HAP-1 (cell line): ENCODE measurements at regions not wholly inside any gene's neighbourhood (a gene's known extent, or its start where the extent isn't known, plus 50 kb on each side); places are given as distances from the start of the nearest gene placed in this dataset.
"Not testable (repeated sequence)": the region's sequence is repeated elsewhere in the genome, so short reads cannot be mapped to it uniquely, and the experiment has no call there.

Experiments used
- DNase-seq, 2 experiments: peaks; one replicate each; pipeline ENCODE4 v3.0.0-alpha.2; 2016 to 2020; ENCODE audit warnings: low spot score in 2 of 2
- H3K27me3 ChIP-seq: fragments of 250-450 bp; sonication (Bioruptor Pico); 2 replicates; pipeline ENCODE4 v1.5.1; 2020; ENCODE audit warnings: low read depth, mild to moderate bottlenecking, moderate library complexity
- H3K36me3 ChIP-seq: fragments of 250-450 bp; sonication (Bioruptor Pico); replicated peaks from 2 replicates; pipeline ENCODE4 v1.5.1; 2020; ENCODE audit warnings: mild to moderate bottlenecking
- H3K4me1 ChIP-seq: fragments of 250-450 bp; sonication (Bioruptor Pico); 2 replicates; pipeline ENCODE4 v1.5.1; 2020; ENCODE audit warnings: mild to moderate bottlenecking
- H3K4me3 ChIP-seq: fragments of 250-450 bp; sonication (Bioruptor Pico); 2 replicates; pipeline ENCODE4 v1.5.1; 2020; ENCODE audit warnings: mild to moderate bottlenecking, moderate library complexity
- H3K9me3 ChIP-seq: fragments of 250-450 bp; sonication (Bioruptor Pico); 2 replicates; pipeline ENCODE4 v1.5.1; 2020; ENCODE audit warnings: mild to moderate bottlenecking, moderate library complexity
- in situ Hi-C: fragments of 300-500 bp; cut with MboI; formaldehyde crosslinking; loops from 3 replicates; pipeline ENCODE4 v1.14.3; 2020; ENCODE audit warnings: low sequenced_read_pairs, inconsistent platforms, mixed read lengths

DNA sequence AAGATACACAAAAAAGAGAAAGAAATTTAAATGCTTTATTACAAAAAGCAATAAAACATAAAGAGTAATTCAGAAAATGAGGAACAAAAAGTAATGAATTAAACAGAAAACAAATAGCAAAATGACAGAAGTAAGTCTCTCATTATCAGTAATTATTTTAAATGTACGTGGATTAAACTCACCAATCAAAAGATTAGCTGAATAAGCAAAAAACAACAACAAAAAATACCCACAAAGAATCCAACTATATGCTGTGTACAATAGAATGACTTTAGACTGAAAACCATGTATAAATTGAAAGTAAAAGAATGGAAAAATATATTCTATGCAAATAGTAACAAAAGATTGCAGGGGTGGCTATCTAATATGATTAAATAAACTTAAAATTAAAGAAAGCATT lies 1006.8 kb downstream of the SLC16A7 start:
- no peaks in the 10 kb centered on the region for H3K36me3 ChIP-seq
- DNase-seq = no peak
- in situ Hi-C loops = no loop called here
- H3K27me3 ChIP-seq = no peaks in the 10 kb centered on the region
- no peak overlapping the region for H3K4me3 ChIP-seq
- no peaks in the 10 kb centered on the region for H3K9me3 ChIP-seq
- no peaks in the 10 kb centered on the region for H3K4me1 ChIP-seq

DNA sequence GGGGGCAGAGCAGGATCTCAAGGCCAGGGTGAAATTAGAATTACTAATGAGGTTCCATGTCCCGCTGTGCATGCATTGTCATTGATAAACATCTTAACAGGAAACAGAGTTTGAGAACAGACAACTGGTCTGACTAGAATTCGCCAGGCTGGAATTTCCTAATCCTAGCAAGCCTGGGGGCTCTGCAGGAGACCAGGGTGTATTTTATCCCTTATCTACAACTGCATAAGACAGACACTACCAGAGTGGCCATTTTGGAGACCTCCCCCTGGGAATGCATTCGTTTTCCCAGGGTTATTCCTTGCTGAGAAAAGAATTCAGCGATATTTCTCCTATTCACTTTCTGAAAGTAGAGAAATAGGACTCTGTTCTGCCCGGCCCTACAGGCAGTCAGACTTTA lies 1007.6 kb downstream of the SLC16A7 start:
- H3K36me3 ChIP-seq, H3K9me3 ChIP-seq, H3K4me1 ChIP-seq, DNase-seq, H3K27me3 ChIP-seq, in situ Hi-C loops, H3K4me3 ChIP-seq: not testable (repeated sequence)

DNA sequence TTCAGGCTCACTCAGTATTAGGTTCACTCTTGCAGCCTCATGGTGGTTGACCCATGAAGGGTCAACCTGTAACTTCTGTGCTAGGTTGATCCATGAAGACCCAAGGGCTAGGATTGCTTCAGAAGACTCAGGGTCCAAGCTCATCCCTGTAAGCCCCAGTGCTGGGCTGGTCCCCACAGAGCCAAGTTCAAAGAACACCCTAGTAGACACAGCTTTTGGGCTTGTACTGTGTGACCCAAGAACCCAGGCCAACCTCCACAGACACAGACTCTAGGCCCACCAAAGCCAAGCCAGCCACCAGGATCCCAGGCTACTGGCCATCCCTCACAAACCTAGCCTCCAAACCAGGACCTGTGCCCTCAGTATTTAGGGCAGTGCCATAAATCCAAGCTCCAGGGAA lies 1020.6 kb downstream of the SLC16A7 start:
- no peak for DNase-seq
- Histone ChIP-seq H3K4me3 (no peak overlapping the region), H3K27me3 (no peaks in the 10 kb centered on the region), H3K4me1 (no peaks in the 10 kb centered on the region), H3K9me3 (no peaks in the 10 kb centered on the region), H3K36me3 (no peaks in the 10 kb centered on the region)
- in situ Hi-C loops = no loop called here

DNA sequence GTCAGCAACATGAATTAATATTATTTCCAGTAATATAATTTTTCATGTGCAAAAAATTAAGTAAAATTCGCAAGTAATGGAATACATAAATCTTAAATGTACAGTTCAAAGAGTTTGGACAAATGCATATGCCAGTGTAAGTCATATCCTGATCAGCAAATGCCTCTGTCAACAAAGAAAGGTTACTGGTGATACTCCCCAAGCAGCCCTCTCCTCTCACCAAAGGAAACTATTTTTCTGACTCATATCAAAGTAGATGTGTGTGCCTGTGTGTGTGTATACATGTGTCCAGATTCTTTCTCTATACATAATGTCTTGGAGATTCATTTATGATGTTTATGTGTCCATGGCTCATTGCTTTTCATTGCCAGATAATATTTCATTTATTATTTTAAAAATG lies 1035.0 kb downstream of the SLC16A7 start:
- in situ Hi-C loops = no loop called here
- DNase-seq = no peak
- Histone ChIP-seq H3K4me3 (no peak overlapping the region), H3K9me3 (no peaks in the 10 kb centered on the region), H3K36me3 (no peaks in the 10 kb centered on the region), H3K4me1 (no peaks in the 10 kb centered on the region), H3K27me3 (no peaks in the 10 kb centered on the region)

DNA sequence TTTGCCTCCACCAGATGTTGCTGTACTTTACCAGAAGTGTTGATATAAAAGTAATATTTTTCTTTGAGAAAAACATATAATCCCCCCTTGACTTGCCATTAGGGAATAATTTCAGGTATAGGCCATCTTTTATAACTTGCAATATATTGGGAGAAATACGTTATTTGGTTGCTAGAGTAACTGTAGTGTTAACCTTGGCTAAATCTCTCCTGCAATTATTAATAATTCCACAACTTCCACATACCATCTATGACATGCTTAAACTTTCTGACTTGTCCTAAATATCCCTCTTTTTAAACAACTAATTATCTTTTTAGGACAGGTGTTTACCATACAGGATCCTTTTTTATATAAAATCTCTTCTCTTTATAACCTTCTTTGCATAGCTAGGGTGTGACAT lies 1048.2 kb downstream of the SLC16A7 start:
- in situ Hi-C loops = no loop called here
- no peak overlapping the region for H3K4me3 ChIP-seq
- no peaks in the 10 kb centered on the region for H3K4me1 ChIP-seq
- peaks cover 2% of the 10 kb centered on the region; the same call in 1 of the 2 replicates for H3K9me3 ChIP-seq
- H3K36me3 ChIP-seq = no peaks in the 10 kb centered on the region
- no peaks in the 10 kb centered on the region for H3K27me3 ChIP-seq
- no peak for DNase-seq

DNA sequence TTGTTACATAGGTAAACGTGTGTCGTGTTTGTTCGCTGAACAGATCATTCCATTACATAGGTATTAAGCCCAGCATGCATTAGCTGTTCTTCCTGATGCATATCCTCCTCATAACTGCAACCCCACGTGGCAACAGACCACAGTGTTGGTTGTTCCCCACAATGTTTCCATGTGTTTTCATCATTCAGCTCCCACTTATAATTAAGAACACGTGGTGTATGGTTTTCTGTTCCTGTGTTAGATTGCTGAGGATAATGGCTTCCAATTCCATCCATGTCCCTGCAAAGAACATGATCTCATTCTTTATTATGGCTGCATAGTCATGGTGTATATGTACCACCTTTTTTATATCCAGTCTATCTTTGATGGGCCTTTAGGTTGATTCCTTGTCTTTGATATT lies 1071.1 kb downstream of the SLC16A7 start:
- no peaks in the 10 kb centered on the region for H3K27me3 ChIP-seq
- no peak for DNase-seq
- in situ Hi-C loops = no loop called here

DNA sequence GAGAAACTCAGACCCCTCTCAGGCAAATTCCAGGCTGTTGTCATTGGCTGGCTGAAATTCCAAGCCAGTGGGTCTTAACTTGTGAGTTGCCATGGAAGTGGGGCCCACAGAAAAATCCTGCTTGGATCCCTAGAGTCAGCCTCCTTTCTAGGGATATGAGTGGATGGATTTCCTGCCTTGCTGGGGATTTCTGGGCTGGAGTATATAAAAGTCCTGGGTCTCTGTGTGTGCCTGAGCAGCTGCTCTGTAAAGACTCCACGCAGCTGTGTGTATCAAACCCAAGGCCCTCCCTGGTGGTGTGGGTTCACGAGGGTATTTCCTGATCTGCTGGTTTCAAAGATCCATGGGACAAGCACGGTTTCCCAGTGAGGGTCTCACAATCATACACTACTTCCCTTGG lies 1077.1 kb downstream of the SLC16A7 start:
- no peaks in the 10 kb centered on the region for H3K36me3 ChIP-seq
- H3K27me3 ChIP-seq = no peaks in the 10 kb centered on the region
- H3K4me3 ChIP-seq = no peak overlapping the region
- DNase-seq = no peak
- H3K4me1 ChIP-seq = no peaks in the 10 kb centered on the region
- in situ Hi-C loops = no loop called here
- no peaks in the 10 kb centered on the region for H3K9me3 ChIP-seq

More for the DNA sequence above, 1071.1 kb downstream of the SLC16A7 start:
- Histone ChIP-seq H3K4me3 (no peak overlapping the region), H3K9me3 (no peaks in the 10 kb centered on the region), H3K4me1 (no peaks in the 10 kb centered on the region), H3K36me3 (no peaks in the 10 kb centered on the region)

DNA sequence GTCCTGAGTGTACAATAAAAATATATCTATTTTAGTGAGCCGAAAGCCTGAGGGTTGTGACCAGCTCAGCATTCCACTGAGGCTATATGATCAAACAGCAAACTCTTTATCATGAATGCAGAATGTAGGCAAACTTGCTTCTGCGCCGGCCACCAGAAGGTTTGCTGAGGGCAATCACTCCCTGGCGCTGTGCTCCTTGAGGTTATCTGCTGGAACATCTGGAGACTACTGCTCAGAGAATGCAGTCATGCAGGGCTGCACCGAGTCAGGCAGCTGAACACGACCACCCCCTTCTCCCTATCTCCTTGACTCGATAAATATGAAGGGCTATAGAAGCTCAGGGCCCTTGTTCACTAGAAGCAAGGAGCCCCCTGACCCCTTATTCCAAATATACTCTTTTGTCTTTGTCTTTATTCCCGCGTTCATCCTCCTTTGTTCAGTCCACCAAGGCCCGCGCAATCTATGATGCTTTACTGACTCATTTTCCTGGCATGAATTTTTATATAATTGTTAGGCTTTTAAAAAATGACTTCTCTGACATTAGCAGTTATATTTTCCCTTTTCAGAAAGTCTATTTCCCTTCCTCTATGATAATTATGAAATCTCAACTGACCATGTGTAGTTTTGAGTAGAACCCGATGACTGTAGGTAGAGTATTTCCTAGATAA lies 1089.3 kb downstream of the SLC16A7 start:
- H3K9me3 ChIP-seq = no peaks in the 10 kb centered on the region
- no peak overlapping the region for H3K4me3 ChIP-seq
- H3K27me3 ChIP-seq = no peaks in the 10 kb centered on the region
- no peaks in the 10 kb centered on the region for H3K36me3 ChIP-seq
- in situ Hi-C loops = no loop called here
- no peaks in the 10 kb centered on the region for H3K4me1 ChIP-seq
- no peak for DNase-seq

DNA sequence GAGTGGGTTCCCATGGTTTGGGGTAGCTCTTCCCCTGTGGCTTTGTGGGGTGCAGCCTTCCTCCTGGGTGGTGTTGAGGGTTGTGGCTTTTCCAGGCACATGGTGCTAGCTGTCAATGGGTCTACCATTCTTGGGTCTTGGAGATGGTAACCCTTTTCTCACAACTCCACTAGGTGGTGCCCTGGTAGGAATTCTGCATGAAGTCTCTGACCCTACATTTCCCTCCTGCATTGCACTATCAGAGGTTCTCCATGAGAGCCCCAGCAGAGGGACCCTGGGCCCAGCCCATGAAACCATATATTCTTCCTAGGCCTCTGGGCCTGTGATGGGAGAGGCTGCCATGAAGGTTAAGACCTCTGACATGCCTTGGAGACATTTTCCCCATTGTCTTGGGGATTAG lies 1093.3 kb downstream of the SLC16A7 start:
- H3K27me3 ChIP-seq = no peaks in the 10 kb centered on the region
- H3K36me3 ChIP-seq = no peaks in the 10 kb centered on the region
- no peaks in the 10 kb centered on the region for H3K9me3 ChIP-seq
- H3K4me1 ChIP-seq = no peaks in the 10 kb centered on the region
- H3K4me3 ChIP-seq = no peak overlapping the region
- in situ Hi-C loops = no loop called here
- DNase-seq = no peak

DNA sequence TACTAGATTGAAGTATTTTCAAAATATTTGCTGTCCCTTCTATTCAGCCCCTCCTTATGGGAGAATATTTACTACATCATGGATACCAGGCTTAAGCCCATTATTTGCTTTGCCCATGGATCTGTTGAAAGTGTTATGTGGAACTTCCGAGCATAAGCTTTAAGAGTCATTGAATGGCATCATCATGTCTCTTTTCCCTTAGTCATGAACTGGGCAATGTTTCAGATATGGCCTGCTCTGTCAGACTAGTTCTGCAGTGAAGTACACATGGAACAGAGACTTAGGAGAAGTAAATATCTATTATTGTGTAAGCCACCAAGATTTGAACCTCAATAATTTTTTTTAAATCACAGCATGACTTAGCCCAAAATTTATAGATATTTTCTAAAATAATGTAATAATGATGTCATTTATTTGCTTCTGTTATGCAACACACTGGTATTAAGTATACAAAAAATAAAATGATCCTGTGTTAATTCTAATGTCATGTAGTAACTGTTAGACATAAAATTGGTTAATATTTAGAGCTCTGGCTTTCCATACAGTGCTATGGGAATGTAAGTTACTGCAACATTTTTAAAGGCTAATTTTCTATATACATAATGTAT lies 1097.3 kb downstream of the SLC16A7 start:
- Histone ChIP-seq H3K27me3 (no peaks in the 10 kb centered on the region), H3K36me3 (no peaks in the 10 kb centered on the region), H3K4me3 (no peak overlapping the region), H3K9me3 (no peaks in the 10 kb centered on the region), H3K4me1 (no peaks in the 10 kb centered on the region)
- in situ Hi-C loops = no loop called here
- no peak for DNase-seq

DNA sequence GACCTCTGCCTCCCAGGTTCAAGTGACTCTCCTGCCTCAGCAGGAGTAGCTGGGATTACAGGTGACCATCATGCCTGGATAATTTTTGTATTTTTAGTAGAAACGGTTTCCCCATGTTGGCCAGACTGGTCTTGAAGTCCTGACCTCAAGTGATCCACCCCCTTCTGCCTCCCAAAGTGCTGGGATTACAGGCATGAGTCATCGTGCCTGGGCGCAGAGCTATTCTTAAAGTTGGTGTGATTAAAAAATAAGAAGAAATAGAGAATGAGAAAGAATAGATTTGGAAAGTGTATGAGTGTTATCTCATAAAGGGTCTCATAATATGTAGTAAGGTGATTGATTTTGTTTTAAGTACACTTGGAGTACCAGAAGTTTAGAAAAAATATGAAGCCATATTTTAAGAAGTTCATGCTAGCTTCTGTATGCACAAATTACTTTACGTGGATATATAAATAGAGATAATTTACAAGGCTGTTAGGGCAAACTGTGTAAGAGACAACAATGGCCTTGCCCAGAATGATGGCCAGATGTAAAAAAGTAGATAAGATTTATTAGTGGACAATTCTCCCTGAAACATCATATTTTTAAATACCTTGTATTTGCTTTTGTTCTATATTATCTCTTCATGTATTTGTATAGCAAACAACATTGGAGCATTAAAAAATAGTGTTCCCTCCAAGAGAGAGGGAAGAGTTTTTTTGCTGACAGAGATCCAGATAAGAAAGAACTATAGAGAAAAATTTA lies 1108.5 kb downstream of the SLC16A7 start:
- H3K4me1 ChIP-seq = no peaks in the 10 kb centered on the region
- no peak for DNase-seq

DNA sequence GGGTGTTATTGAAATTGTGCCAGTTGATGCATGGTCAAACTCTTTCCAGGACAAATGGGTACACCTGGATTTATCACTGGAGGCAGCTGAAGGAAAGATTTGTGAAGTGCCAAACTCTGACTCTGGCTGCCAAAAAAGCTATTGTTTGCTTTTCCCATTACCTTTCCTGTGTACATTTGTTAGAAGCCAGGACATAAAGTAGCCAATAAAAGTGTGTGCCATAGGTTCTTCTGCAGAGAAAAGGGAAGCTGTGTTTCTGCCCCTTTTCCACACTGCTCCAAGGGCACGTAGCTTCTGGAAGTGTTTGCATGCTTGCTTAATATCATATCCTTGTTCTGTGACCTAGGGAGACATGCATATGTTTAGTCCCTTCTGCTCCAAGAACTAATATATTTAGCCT lies 1114.4 kb downstream of the SLC16A7 start:
- no peak for DNase-seq
- in situ Hi-C loops = no loop called here
- no peaks in the 10 kb centered on the region for H3K4me1 ChIP-seq
- no peaks in the 10 kb centered on the region for H3K36me3 ChIP-seq
- 0 out of 2 replicates have a peak, but pooled peaks cover 3% of the 10 kb centered on the region for H3K9me3 ChIP-seq
- H3K27me3 ChIP-seq = no peaks in the 10 kb centered on the region
- no peak overlapping the region for H3K4me3 ChIP-seq

More for the DNA sequence above, 1108.5 kb downstream of the SLC16A7 start:
- H3K4me3 ChIP-seq = no peak overlapping the region
- in situ Hi-C loops = no loop called here
- 0 out of 2 replicates have a peak, but pooled peaks cover 3% of the 10 kb centered on the region for H3K9me3 ChIP-seq
- H3K27me3 ChIP-seq = no peaks in the 10 kb centered on the region
- no peaks in the 10 kb centered on the region for H3K36me3 ChIP-seq

DNA sequence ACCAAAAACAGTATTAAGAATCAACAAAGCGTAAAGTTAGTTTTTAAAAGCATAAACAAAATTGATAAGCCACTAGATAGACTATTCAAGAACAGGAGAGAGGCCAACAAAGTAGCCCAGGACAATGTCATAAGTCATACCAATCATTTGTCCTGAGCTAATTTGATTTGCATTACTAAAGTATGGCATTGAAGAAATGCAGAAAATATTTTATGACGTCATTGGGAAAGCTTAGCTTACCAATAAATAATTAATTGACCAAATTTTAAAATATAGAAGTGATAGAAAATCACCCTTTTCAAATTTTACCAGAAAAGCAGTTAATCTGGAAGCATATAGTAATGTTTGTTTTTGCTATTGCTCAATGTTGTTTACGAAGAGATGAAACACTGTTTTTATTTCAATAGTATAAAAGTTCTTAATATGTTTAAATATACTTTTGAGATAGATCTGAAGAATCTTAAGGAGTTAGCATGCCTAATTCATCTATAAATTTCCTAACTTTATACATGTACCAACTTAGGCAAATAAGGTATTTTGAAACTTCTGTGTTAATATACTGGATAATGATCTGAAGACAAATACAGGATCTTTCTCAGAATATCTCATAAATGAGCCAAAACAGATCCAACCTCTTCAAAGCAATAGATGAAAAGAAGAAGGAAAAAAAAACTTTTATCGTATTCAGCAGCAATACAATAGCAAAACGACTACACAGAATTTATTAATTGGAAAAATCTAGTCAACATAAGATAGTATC lies 1118.5 kb downstream of the SLC16A7 start:
- Histone ChIP-seq H3K4me3 (no peak overlapping the region), H3K9me3 (no peaks in the 10 kb centered on the region), H3K27me3 (no peaks in the 10 kb centered on the region), H3K4me1 (no peaks in the 10 kb centered on the region), H3K36me3 (no peaks in the 10 kb centered on the region)
- in situ Hi-C loops = no loop called here
- no peak for DNase-seq

DNA sequence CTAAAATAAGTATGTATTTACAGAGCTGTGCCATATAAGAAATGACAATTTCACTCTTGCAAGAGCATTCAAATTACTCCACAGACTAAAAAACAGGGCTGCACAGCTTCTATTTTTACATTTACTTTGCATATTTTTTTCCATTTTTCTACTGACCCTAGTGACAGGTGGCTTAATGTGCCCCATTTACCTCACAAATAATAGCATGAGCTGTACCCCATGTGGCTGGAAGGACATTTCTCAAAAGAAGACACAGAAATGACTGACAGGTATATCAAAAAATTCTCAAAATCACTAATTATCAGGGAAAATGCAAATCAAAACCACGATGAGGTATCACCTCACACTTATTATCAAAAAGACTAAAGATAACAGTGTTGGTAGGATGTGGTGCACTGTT lies 1128.6 kb downstream of the SLC16A7 start:
- in situ Hi-C loops = no loop called here
- no peaks in the 10 kb centered on the region for H3K27me3 ChIP-seq
- DNase-seq = no peak
- H3K4me1 ChIP-seq = no peaks in the 10 kb centered on the region
- H3K4me3 ChIP-seq = no peak overlapping the region
- no peaks in the 10 kb centered on the region for H3K9me3 ChIP-seq
- no peaks in the 10 kb centered on the region for H3K36me3 ChIP-seq
